Stimulated activated CD4-positive, alpha-beta T cell treated with anti-CD3 and anti-CD28 coated beads, Interleukin-2, amount 100 ng/mL, for 48 hours (primary cell): ENCODE measurements at regions not wholly inside any gene's neighbourhood (a gene's known extent, or its start where the extent isn't known, plus 50 kb on each side); places are given as distances from the start of the nearest gene placed in this dataset.

ENCODE experiments used
- DNase-seq, 2 donors: peaks; one replicate each; pipeline ENCODE4 v3.0.0-alpha.2; 2020

- no peak for DNase-seq
These were observed 60.3 kb upstream of the SLC27A6 start for GRCh38 chr5:128904805-128905567.

- DNase-seq: peak; percentile 5 to 24
These were observed 59.6 kb upstream of the SLC27A6 start for GRCh38 chr5:128905568-128906110.

- no peak for DNase-seq
These were observed 51.7 kb upstream of the SLC27A6 start for GRCh38 chr5:128913551-128913950.
